EH (cell line): ENCODE measurements at regions not wholly inside any gene's neighbourhood (a gene's known extent, or its start where the extent isn't known, plus 50 kb on each side); places are given as distances from the start of the nearest gene placed in this dataset.

Experiments used
- DNase-seq: peaks from one replicate; pipeline ENCODE4 v3.0.0-alpha.2; 2015; ENCODE audit warnings: low read depth

DNA sequence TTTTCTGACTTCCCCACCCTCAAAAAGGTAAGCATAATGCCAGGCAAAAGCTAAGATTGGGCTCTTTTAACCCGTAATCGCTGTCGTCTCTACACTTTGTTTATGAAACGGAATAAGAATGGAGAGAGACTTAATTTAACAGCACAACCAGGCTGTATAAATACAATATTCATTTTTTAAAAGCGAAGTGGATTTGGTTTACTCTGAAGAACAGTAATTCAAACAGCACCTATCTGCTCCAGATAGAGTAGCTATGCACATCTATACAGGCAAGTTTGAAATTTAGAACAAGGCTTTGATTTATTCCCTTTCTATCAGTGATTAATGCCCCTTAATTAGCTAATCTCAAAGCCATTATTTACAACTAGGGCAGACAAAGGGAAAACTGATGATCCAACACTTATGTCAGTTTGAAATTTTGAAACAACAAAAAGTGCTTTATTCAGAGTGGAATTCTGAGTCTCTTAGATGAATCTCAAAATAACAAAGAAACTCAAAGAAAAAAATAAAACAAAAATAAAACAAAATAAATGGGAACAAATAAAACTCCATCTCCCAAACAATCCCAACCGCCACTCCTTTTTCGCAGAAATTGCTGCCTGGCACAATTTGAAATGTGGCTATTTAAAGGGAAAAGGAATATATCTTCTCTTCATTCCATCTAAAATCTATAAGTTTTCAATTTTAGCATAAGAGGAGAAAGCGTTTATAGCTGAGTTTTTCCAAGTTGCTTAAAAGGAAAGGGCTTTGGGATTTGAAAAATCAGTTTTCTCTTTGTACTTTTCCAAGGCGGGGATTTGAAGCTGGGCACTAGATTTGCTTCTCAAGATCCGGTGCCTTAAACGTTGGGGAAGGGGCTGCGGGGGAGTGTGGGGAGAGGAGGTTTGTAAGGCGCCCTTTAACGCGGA lies 298.6 kb downstream of the PARP8 start:
- no peak for DNase-seq

DNA sequence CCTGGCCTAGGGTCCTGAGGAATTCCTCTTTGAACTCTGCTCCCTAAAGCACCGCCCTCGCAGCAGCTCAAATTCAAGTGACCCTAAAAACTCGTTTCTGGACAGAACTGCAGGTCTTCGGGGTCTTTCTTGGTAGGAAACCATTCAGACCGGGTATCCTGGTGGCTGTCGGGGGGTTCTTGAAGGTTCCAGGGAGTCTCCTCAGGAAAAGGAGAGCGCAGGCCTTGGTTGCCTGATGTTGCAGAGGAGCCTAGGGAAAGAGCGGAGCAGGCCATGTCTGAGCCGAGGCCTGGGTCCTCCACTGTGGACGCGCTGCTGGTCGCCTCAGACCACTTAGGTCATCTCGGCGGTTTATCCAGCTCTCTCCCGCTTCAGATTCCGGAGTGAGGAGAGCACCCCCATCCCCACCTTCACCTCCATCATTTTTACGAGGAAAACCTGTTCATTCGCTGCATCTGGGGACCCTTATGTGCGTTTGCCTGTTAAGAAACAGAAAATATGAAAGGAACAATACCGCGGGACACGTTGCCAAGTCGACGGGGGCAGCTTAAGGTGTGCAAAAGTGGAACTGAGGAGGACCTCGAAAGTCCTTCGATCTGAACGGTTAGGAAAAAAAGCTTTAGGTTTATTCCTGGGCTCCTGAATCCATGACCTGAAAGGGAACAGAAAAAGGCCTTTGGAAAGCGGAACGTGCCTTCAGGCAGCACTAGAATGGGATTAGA lies 299.4 kb downstream of the PARP8 start:
- no peak for DNase-seq

- no peak for DNase-seq
These were observed 300.6 kb downstream of the PARP8 start for GRCh38 chr5:50967009-50967562.

- DNase-seq: peak; percentile 25
These were observed 301.3 kb downstream of the PARP8 start for GRCh38 chr5:50967563-50968355.

DNA sequence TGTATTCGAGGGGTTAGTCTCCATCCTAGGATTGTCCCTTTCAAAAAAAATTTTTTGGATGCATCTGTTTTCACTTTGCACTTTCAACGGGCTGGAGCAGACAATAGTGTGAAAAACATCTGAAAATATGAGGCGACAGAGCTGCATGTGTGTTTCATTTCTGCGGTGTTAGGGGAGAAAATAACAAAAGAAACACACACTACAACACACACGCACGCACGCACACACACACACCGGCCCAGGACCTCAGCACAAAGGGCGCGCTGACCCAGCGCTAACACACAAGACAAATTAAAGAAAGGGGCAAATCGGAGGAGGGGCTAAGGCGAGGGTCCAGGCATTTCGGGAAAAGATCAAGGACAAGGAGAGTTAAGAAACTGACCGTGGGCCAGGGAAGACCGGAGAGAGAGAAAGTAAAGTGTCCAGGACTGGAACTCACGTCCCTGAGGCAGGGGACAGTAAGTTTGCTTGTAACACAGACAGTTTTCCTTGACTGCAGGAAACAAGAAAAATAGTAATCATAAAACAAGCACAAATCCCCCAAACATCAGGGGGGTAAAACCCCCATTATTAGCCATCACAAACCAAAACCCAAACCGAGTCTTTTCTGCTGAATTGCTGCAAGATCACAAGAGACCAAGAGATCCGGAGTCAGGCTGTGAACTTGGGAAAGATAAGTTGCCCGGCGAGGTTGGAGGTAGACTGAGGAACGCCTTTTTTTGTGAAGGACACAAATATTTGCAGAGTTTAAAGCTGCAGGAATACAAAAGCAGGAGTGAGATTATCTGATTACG lies 302.1 kb downstream of the PARP8 start:
- no peak for DNase-seq

GRCh38 chr5:50969151-50970031 lies 303.0 kb downstream of the PARP8 start:
- DNase-seq: no peak

GRCh38 chr5:50975840-50976239 lies 309.4 kb downstream of the PARP8 start:
- no peak for DNase-seq

GRCh38 chr5:50978924-50979323 lies 312.5 kb downstream of the PARP8 start:
- no peak for DNase-seq

DNA sequence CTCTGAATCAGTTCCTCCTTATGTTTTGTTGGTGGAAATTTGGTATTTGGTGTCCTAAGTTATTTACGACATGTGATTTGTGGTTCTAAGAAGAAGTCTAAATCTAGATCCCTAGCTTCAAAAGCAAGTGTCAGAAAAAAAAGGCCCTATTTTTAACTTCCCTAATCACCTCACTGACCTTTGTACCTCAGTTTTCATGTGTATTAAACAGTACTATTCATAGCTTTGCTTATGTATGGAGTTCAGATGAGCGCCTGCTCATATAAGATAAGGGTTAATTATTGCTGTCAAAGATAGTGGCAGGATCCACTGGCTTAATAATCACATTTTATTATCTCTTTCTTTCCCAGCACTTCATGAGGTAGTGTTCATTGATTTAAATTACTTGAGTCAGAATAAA lies 318.2 kb downstream of the PARP8 start:
- DNase-seq: no peak

DNA sequence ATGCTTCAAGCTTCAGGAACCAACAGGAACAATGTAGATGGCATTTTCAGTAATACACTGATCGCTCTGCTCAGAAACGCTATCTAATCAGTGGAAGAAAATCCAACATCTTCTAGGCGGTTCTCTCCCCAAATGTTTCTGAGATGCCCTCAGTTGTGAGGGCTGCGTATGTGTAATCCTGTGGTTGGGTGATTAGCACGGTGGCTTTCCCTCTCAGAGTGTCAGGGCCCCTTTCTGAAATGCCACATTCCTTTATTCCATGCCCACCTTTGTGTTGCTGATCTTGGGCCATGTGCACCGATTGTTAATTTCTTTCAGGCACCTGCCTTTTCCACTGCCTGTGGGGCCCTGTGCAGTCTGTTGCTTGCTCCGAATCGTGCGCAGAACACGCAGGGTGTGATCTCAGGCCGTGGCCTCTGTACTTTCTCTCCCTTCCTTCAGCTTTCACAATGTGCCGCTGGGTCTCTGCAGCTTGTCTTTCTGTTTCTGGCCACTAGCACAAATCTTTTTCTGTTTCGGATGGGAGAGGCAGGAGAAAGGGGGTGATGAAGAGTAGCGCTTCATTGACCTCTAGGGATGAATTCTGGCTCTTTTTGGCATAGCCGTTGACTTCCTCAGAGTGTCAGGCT lies 324.0 kb downstream of the PARP8 start:
- no peak for DNase-seq

DNA sequence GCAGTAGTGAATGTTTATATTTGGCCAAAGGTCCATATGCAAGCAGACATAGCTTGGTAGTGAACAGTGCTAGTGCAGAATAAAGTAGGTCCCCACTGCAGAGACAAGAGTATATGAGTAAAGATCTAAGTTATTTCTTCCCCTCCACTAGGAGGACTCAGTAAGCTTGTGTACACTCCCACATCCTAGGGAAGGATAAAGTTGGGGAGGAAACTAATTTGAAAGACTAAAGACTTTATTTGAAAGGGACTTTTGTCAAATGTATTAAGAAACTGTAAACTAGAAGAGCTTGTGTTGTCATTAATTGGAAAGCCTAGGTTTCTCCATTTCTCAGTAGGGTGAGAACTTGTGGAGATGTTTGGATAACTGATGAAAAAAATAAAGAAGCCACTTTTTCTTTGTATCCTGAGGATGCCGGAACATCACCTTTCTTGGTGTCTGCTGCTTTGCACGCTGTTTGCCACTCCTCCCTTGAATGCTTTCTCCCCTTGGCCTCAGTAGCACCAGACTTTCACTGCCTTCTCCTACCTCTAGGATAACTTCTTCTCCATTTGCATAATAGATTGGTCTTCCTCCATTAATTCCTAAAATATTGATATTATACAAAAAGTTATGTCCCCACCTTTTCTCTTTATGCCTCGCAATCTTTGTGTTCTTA lies 329.0 kb downstream of the PARP8 start:
- DNase-seq: no peak

- no peak for DNase-seq
These were observed 334.9 kb downstream of the PARP8 start for GRCh38 chr5:51001227-51001923.

- DNase-seq: no peak
These were observed 335.9 kb downstream of the PARP8 start for GRCh38 chr5:51002368-51002767.

DNA sequence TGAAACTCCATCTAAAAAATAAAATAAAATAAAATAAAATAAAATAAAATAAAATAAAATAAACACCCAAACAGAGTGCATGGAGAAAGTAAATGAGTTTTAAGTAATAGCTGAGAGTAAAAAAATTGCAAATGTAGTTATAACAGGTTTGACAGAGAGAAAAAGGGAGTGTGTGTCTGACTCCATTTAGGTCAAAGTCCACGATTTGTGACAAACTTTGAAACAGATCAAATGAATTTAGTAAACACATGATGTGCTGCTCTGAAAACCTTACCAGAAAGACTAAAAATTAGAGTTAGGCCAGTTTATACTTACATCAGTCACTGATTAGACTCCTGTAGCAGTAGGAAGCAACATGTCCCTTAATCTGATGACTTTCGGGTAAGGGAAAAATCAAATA lies 346.6 kb downstream of the PARP8 start:
- no peak for DNase-seq

DNA sequence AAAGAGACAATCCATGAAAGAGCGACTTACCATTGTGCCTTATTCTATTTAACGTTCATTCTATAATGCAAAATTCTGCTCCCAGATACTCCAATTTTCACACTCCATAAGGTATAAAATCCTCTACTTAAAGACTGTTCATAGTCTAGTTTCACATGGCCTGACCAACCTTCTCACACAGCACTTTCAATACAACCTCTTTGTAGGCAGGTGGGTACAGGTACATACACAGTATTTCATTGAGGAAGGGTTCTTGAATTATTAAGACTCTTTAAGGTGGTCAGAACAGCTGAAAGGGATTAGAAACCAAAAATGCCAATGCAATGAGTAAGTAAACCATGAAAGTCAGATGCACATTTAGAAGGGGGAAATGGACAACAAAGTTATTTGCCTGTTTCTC lies 352.0 kb downstream of the PARP8 start:
- no peak for DNase-seq

- no peak for DNase-seq
These were observed 357.8 kb downstream of the PARP8 start for GRCh38 chr5:51024263-51024662.

- no peak for DNase-seq
These were observed 356.0 kb upstream of the ISL1 start for GRCh38 chr5:51027271-51027670.

- DNase-seq: no peak
These were observed 354.9 kb upstream of the ISL1 start for GRCh38 chr5:51028394-51028793.

DNA sequence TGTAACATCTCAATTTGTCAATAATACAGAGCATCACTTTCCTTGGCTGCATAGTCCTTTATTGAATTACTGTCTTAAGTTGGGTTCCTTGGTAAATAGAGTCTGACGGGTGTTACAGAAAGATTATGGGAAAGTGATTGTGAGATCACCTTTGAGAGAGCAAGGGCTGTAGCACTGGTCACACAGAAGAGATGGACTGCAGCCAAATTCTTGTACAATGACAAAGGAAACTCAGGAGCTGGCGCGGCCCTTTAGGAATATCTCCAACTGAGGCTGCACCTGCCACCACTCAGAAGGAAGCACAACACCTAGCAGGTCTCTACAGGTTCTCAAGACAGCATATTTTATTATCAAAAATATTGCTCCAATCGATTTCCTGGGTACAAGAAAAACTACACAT lies 350.0 kb upstream of the ISL1 start:
- DNase-seq: no peak
